HTR-8/SVneo (cell line): ENCODE measurements at regions not wholly inside any gene's neighbourhood (a gene's known extent, or its start where the extent isn't known, plus 50 kb on each side); places are given as distances from the start of the nearest gene placed in this dataset.
A peak's percentile ranks its signal among the peaks of the same experiment; 100 is the strongest.
"Not testable (repeated sequence)": the region's sequence is repeated elsewhere in the genome, so short reads cannot be mapped to it uniquely, and the experiment has no call there.

Experiments used
- DNase-seq: peaks from one replicate; pipeline ENCODE4 v3.0.0; 2011; ENCODE audit warnings: low spot score, mixed read lengths; ENCODE audit not compliant: insufficient read length
- FAIRE-seq: peaks from 2 replicates; lab custom pipeline; 2011; peaks lifted over from hg19 to GRCh38; lab: Jason Lieb, UNC

GRCh38 chr2:125324273-125324672 is 1299.2 kb downstream of the CNTNAP5 start:
- no peak for DNase-seq
- FAIRE-seq, result no peak

GRCh38 chr2:125330133-125330532 is 1305.0 kb downstream of the CNTNAP5 start:
- FAIRE-seq (no peak), DNase-seq (no peak)

- DNase-seq (no peak), FAIRE-seq (no peak)
Observed at GRCh38 chr2:125341353-125341752, 1314.6 kb upstream of the GYPC start.

GRCh38 chr2:125353542-125353941 is 1302.4 kb upstream of the GYPC start:
- not testable (repeated sequence) for DNase-seq, FAIRE-seq

GRCh38 chr2:125364192-125364983 is 1291.6 kb upstream of the GYPC start:
- FAIRE-seq, result no peak

GRCh38 chr2:125364984-125365265 is 1291.0 kb upstream of the GYPC start:
- DNase-seq (no peak), FAIRE-seq (no peak)

More at GRCh38 chr2:125364192-125364983, 1291.6 kb upstream of the GYPC start:
- no peak for DNase-seq

- DNase-seq (no peak), FAIRE-seq (no peak)
Observed at GRCh38 chr2:125371867-125372266, 1284.1 kb upstream of the GYPC start.

- FAIRE-seq, result no peak
- DNase-seq, result no peak
Observed at GRCh38 chr2:125373293-125373692, 1282.7 kb upstream of the GYPC start.

GRCh38 chr2:125386074-125386473 is 1269.9 kb upstream of the GYPC start:
- FAIRE-seq (no peak), DNase-seq (no peak)

GRCh38 chr2:125397535-125398251 is 1258.3 kb upstream of the GYPC start:
- DNase-seq, result no peak
- no peak for FAIRE-seq

- DNase-seq (no peak), FAIRE-seq (no peak)
Observed at GRCh38 chr2:125398738-125399524, 1257.0 kb upstream of the GYPC start.

- FAIRE-seq, result peak; percentile 89
- peak; percentile 43 for DNase-seq
Observed at GRCh38 chr2:125405816-125406215, 1250.1 kb upstream of the GYPC start.

- no peak for FAIRE-seq
- no peak for DNase-seq
Observed at GRCh38 chr2:125408874-125409538, 1247.0 kb upstream of the GYPC start.

GRCh38 chr2:125418483-125418882 is 1237.5 kb upstream of the GYPC start:
- FAIRE-seq, result no peak

GRCh38 chr2:125422198-125422770 is 1233.7 kb upstream of the GYPC start:
- FAIRE-seq, result not testable (repeated sequence)

More at GRCh38 chr2:125418483-125418882, 1237.5 kb upstream of the GYPC start:
- DNase-seq, result no peak

GRCh38 chr2:125424266-125424785 is 1231.6 kb upstream of the GYPC start:
- DNase-seq, result no peak
- no peak for FAIRE-seq

More at GRCh38 chr2:125422198-125422770, 1233.7 kb upstream of the GYPC start:
- DNase-seq, result not testable (repeated sequence)

GRCh38 chr2:125427721-125428315 is 1228.1 kb upstream of the GYPC start:
- DNase-seq, result no peak
- no peak for FAIRE-seq

- FAIRE-seq (no peak), DNase-seq (no peak)
Observed at GRCh38 chr2:125444106-125444505, 1211.9 kb upstream of the GYPC start.

GRCh38 chr2:125445495-125445894 is 1210.5 kb upstream of the GYPC start:
- DNase-seq (no peak), FAIRE-seq (no peak)
